LNCAP (cell line): ENCODE measurements at regions not wholly inside any gene's neighbourhood (a gene's known extent, or its start where the extent isn't known, plus 50 kb on each side); places are given as distances from the start of the nearest gene placed in this dataset.

Source experiments
- TF ChIP-seq, protein P1 (sequence below): fragments of 450-650 bp; IDR thresholded peaks from 2 replicates; pipeline ENCODE4 v1.5.1; 2017; ENCODE audit warnings: mild to moderate bottlenecking

DNA sequence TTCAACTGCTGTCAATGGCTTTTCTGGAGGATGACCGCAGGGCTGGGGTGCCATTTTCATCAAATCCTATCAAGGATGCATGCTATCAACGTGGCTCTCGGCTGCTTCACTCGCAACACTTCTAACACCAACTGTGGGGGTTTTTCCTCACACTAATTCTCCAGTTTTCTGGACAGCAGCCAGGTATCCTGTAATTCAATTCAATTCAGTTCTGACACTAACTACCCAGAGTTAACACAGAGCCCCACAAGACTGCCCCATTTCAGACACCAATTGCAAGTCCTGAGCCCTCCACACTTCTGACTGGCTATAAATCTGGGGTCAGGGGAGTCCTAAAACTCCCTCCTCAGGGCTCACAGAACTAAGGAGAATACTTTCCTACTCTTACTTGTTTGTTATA is 55.3 kb upstream of the TMCC3 start:
- TF ChIP-seq, protein P1, sequence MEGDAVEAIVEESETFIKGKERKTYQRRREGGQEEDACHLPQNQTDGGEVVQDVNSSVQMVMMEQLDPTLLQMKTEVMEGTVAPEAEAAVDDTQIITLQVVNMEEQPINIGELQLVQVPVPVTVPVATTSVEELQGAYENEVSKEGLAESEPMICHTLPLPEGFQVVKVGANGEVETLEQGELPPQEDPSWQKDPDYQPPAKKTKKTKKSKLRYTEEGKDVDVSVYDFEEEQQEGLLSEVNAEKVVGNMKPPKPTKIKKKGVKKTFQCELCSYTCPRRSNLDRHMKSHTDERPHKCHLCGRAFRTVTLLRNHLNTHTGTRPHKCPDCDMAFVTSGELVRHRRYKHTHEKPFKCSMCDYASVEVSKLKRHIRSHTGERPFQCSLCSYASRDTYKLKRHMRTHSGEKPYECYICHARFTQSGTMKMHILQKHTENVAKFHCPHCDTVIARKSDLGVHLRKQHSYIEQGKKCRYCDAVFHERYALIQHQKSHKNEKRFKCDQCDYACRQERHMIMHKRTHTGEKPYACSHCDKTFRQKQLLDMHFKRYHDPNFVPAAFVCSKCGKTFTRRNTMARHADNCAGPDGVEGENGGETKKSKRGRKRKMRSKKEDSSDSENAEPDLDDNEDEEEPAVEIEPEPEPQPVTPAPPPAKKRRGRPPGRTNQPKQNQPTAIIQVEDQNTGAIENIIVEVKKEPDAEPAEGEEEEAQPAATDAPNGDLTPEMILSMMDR, result no peak

DNA sequence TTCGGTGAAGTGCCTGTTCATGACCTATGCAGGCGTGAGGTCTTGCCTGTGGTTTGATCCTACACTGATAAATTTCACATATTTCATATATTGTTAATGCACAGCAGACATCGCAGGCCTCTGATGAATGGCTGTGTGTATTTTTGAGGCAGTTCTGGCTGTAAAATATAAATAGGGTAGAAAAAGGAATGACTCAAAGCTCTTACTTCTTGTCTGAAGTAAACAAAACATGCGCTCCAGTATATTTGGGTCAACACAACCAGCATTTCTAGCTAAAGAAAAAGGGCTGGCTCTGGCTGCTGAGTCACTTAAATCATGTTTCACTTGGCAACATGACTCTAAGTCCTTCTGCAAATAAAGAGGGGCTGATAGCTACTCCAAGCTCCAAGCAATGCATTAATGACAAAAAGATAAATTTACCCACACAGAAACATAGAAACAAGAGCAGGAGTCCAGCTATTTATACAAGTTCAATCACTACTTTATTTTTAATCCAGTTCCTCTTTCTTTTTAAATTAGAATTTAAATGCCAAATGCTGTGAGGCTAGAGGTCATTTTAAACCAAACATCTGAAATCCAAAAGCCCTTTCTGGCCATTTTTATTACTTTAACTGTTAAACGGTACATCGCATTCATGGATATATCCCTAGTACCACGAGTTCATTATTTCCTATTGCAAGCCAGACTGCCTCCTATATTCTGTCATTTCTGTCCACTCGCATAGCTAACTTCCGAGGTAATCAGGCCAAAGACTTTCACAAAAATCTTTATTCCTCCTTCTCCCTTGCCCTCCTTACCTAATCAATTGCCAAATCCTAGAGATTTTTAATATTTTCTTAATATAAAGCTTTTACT is 54.3 kb upstream of the TMCC3 start:
- TF ChIP-seq, protein P1, result no peak

GRCh38 chr12:94702696-94703095 is 52.3 kb upstream of the TMCC3 start:
- TF ChIP-seq, protein P1, result no peak

DNA sequence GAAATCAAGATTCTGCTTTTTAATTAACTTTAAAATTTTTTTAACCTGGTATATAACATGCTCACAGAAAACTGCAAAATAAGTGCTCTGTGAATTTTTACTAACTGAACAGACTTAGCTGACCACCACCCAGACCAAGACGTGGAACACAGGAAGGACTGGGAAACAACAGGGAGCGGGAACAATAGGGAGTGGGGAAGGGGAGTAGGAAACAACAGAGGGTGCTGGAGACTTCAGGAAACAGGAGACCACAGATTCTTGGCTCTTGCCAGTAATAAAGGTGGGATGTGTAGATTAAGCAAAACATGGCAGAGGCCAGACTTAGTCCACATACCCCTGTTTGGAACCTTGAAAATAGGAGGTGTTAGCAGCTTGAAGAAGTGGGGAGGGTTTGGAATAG is 51.4 kb upstream of the TMCC3 start:
- TF ChIP-seq, protein P1, result no peak

DNA sequence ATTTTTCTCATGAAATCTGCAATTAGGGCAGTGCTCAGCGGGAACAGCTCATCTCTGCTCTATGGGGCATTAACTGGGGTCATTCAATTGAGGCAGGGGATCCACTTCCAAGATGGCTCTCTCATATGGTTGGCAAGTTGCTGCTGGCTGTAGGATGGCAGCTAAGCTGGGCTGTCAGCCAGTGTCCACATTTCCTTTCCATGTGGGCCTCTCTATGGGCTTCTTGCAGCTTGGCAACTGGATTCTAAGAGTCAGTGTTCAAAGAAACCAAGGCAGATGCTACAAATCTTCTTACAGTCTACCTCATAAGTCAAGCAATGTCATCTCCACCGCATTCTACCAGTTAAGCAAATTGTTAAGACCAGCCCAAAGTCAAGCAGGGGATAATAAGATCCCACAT is 50.3 kb upstream of the TMCC3 start:
- TF ChIP-seq, protein P1, result no peak
